ENCODE measurements at regions not wholly inside any gene's neighbourhood (a gene's known extent, or its start where the extent isn't known, plus 50 kb on each side); places are given as distances from the start of the nearest gene placed in this dataset.

DNA sequence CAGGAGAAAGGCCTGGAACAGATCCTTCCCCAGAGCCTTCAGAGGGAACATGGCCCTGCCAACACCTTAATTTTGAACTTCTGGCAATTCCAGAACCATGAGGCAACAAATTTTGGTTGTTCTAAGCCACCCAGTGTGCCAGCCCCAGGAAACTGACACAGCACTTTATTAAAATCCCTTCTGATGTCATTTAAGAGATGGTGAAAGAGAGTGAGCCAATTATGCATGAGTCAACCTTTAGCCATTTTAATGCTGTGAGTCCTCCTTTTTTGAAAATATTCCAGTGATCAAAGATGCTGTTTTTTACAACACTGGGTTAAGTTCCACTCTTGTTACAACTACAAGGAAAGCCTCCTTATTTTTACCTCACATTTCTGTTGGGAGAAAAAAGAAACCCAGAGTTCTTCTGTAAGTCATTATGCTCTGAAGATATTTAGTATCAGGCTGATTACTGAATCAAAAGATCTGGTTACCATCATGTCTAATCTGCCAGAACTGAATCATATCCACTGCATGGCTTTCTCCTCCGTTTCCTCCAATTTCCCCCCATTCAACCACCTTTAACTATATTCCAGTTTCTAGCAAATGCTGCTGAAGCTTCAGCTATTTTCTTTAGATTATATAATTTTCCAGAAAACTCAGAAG is 235.4 kb downstream of the TXNL1 start:
- no peak for TF ChIP-seq EZH2 (optimal IDR thresholded peaks at IDR 0.05; ENCODE audit: low read depth, low read length)
- TF ChIP-seq, protein P1, sequence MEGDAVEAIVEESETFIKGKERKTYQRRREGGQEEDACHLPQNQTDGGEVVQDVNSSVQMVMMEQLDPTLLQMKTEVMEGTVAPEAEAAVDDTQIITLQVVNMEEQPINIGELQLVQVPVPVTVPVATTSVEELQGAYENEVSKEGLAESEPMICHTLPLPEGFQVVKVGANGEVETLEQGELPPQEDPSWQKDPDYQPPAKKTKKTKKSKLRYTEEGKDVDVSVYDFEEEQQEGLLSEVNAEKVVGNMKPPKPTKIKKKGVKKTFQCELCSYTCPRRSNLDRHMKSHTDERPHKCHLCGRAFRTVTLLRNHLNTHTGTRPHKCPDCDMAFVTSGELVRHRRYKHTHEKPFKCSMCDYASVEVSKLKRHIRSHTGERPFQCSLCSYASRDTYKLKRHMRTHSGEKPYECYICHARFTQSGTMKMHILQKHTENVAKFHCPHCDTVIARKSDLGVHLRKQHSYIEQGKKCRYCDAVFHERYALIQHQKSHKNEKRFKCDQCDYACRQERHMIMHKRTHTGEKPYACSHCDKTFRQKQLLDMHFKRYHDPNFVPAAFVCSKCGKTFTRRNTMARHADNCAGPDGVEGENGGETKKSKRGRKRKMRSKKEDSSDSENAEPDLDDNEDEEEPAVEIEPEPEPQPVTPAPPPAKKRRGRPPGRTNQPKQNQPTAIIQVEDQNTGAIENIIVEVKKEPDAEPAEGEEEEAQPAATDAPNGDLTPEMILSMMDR (IDR thresholded peaks at IDR 0.05; ENCODE audit: low read length): no peak
- no peak for TF ChIP-seq EZH2phosphoT487 (IDR thresholded peaks at IDR 0.05; ENCODE audit: low read length)
- no peak overlapping the region for H2AFZ ChIP-seq (ENCODE audit: low read length)
- H3K9ac ChIP-seq (ENCODE audit: low read length): no peak overlapping the region

DNA sequence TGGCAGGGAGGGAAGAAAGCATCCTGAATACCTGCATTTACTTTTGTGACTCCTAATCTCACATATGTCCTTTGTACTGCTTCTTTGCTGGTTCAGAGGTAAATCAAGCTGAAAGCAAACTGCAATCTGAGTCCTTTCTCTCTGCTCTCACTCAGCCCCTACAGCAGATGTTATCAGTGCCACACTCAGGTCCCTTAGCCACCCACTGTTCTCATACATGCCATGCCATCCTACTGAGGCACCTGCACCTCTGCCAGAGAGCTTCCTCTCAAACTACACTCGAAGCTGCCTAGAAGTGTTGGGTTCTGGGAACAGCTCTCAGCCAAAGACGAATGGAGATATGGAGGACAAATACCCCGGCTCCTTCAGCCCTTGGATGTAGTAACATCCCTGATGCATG is 244.5 kb downstream of the TXNL1 start:
- TF ChIP-seq EZH2 (optimal IDR thresholded peaks at IDR 0.05; ENCODE audit: low read depth, low read length) (no peak), EZH2phosphoT487 (IDR thresholded peaks at IDR 0.05; ENCODE audit: low read length) (no peak)
- TF ChIP-seq, protein P1 (IDR thresholded peaks at IDR 0.05; ENCODE audit: low read length): no peak
- no peaks in the 10 kb centered on the region for H3K9me3 ChIP-seq (replicated peaks; ENCODE audit: insufficient read depth, low read length)
- H3K36me3 ChIP-seq (replicated peaks; ENCODE audit: insufficient read depth, low read length): no peaks in the 10 kb centered on the region
- H3K9me2 ChIP-seq (replicated peaks; ENCODE audit: insufficient read depth, low read length): no peaks in the 10 kb centered on the region
- H3K9ac ChIP-seq (ENCODE audit: low read length): no peak overlapping the region
- no peaks in the 10 kb centered on the region for H3K27me3 ChIP-seq (replicated peaks; ENCODE audit: insufficient read depth, low read length)
- H3K79me2 ChIP-seq (ENCODE audit: low read length): no peaks in the 10 kb centered on the region
- no peak for DNase-seq
- no peaks in the 10 kb centered on the region for H3K4me1 ChIP-seq (ENCODE audit: low read length)
- H3K4me2 ChIP-seq (ENCODE audit: low read depth, low read length): no peak overlapping the region
- H3F3A ChIP-seq (ENCODE audit: insufficient read depth, low read length): no peaks in the 10 kb centered on the region
- H3K27ac ChIP-seq (ENCODE audit: low read length): no peak overlapping the region
- H4K20me1 ChIP-seq (ENCODE audit: insufficient read depth, low read length): no peaks in the 10 kb centered on the region
- H3K4me3 ChIP-seq (ENCODE audit: low read length): no peak overlapping the region
- H2AFZ ChIP-seq (ENCODE audit: low read length): no peak overlapping the region

More for the DNA sequence above, 235.4 kb downstream of the TXNL1 start:
- no peaks in the 10 kb centered on the region for H3K27me3 ChIP-seq (replicated peaks; ENCODE audit: insufficient read depth, low read length)
- no peaks in the 10 kb centered on the region for H3K4me1 ChIP-seq (ENCODE audit: low read length)
- no peaks in the 10 kb centered on the region for H3K9me2 ChIP-seq (replicated peaks; ENCODE audit: insufficient read depth, low read length)
- no peaks in the 10 kb centered on the region for H3F3A ChIP-seq (ENCODE audit: insufficient read depth, low read length)
- H4K20me1 ChIP-seq (ENCODE audit: insufficient read depth, low read length): no peaks in the 10 kb centered on the region
- no peak overlapping the region for H3K4me3 ChIP-seq (ENCODE audit: low read length)
- no peak overlapping the region for H3K27ac ChIP-seq (ENCODE audit: low read length)
- DNase-seq: no peak
- H3K36me3 ChIP-seq (replicated peaks; ENCODE audit: insufficient read depth, low read length): no peaks in the 10 kb centered on the region
- H3K79me2 ChIP-seq (ENCODE audit: low read length): no peaks in the 10 kb centered on the region
- H3K9me3 ChIP-seq (replicated peaks; ENCODE audit: insufficient read depth, low read length): no peaks in the 10 kb centered on the region
- H3K4me2 ChIP-seq (ENCODE audit: low read depth, low read length): no peak overlapping the region

DNA sequence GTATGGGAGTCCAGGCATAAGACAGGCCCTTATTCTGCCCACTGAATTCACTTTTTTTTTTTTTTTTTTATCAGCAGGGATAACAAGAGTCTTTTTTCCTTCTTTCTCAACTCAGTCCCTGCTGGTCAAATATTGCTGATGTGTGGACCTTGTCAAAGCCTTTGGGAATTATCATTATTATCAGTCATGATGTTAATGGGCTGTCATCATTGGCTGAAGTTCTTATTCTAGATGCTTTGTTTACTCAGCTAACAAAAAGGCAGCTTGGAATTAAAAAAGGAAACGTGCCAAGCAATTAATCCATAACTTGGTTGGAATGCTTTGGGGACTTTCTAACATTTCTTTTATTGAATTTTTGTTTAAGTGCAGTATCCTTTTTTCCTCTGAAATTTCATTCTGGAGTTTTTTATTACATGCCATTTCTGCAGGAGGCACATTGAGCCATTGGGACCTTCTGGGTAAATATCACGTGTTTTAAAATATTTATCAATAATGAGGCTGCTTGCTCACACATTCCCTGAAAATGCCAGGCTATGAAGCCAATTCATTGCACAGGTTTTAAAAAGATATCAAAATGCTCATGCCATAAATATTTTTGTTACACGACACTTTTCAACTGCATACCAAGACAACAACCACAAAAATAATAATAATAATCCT is 246.3 kb downstream of the TXNL1 start:
- no peak for TF ChIP-seq EZH2phosphoT487 (IDR thresholded peaks at IDR 0.05; ENCODE audit: low read length)
- TF ChIP-seq, protein P1 (IDR thresholded peaks at IDR 0.05; ENCODE audit: low read length): no peak
- no peak for TF ChIP-seq EZH2 (optimal IDR thresholded peaks at IDR 0.05; ENCODE audit: low read depth, low read length)

More for the DNA sequence above, 246.3 kb downstream of the TXNL1 start:
- Histone ChIP-seq H3K4me1 (ENCODE audit: low read length) (no peaks in the 10 kb centered on the region), H3F3A (ENCODE audit: insufficient read depth, low read length) (no peaks in the 10 kb centered on the region), H3K36me3 (replicated peaks; ENCODE audit: insufficient read depth, low read length) (no peaks in the 10 kb centered on the region), H3K4me2 (ENCODE audit: low read depth, low read length) (no peak overlapping the region), H3K9ac (ENCODE audit: low read length) (no peak overlapping the region), H4K20me1 (ENCODE audit: insufficient read depth, low read length) (no peaks in the 10 kb centered on the region), H3K79me2 (ENCODE audit: low read length) (no peaks in the 10 kb centered on the region), H2AFZ (ENCODE audit: low read length) (no peak overlapping the region), H3K27ac (ENCODE audit: low read length) (no peak overlapping the region), H3K4me3 (ENCODE audit: low read length) (no peak overlapping the region), H3K27me3 (replicated peaks; ENCODE audit: insufficient read depth, low read length) (no peaks in the 10 kb centered on the region), H3K9me2 (replicated peaks; ENCODE audit: insufficient read depth, low read length) (no peaks in the 10 kb centered on the region), H3K9me3 (replicated peaks; ENCODE audit: insufficient read depth, low read length) (no peaks in the 10 kb centered on the region)
- no peak for DNase-seq

Measured in MM.1S (cell line).